ENCODE measurements at regions not wholly inside any gene's neighbourhood (a gene's known extent, or its start where the extent isn't known, plus 50 kb on each side); places are given as distances from the start of the nearest gene placed in this dataset.

DNA sequence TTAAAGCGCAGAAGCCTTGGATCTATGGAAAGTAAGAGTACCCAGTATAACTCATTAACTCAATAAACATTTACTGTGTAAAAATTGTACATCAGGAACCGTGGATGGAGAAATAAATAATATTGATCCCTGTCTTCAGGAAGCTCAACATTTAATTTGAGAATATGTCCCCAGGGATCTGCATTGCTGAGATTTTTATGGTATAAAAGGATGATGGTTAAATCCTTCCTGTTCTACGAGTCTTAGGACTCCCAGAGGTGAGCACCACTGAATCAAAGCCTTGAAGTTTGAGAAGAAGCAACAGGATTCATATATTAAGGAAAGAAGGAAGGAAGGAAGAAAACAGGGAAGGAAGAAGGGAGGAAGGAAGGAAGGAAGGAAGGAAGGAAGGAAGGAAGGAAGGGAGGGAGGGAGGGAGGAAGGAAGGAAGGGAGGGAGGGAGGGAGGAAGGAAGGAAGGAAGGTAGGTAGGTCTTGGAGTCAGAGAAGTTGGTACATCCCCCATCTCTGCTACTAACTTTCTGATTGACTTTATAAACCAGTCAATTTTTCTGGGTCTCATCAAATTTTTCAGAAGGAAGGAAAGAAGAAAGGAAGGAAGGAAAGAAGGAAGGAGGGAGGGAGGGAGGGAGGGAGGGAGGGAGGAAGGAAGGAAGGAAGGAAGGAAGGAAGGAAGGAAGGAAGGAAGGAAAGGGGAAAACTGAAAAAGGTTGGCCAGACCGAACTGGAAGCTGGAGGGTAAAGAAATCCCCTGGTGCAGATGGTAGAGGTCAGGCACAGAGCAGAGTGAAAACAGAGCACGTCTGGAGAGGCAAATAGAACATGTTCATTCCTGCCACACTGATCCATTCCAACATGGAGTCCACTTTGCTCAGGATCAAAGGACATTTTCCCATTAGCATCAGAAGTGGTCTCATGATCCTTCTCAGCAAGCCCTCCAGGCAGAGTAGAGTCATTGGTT is 422.2 kb upstream of the CDH11 start:
- TF ChIP-seq GATA2 (IDR thresholded peaks at IDR 0.05; ENCODE audit: low read depth, low read length): no peak
- no peak for TF ChIP-seq GATA3 (IDR thresholded peaks at IDR 0.05; ENCODE audit: low read depth, low read length)
